ENCODE measurements at regions not wholly inside any gene's neighbourhood (a gene's known extent, or its start where the extent isn't known, plus 50 kb on each side); places are given as distances from the start of the nearest gene placed in this dataset.
"Not testable (repeated sequence)": the region's sequence is repeated elsewhere in the genome, so short reads cannot be mapped to it uniquely, and the experiment has no call there.

GRCh38 chr16:59993101-59993500, 1259.0 kb upstream of the GOT2 start:
- H3K4me3 Mint-ChIP-seq: no peak overlapping the region
- DNase-seq (no peak), ATAC-seq (replicated peaks) (no peak)
- H3K27ac Mint-ChIP-seq: no peak overlapping the region
- H3K9me3 Mint-ChIP-seq: peaks cover 21 to 23% of the 10 kb centered on the region in 2 donors
- H3K36me3 Mint-ChIP-seq: no peaks in the 10 kb centered on the region
- no peaks in the 10 kb centered on the region for H3K4me1 Mint-ChIP-seq
- H3K27me3 Mint-ChIP-seq: no peaks in the 10 kb centered on the region

GRCh38 chr16:59991171-59991570, 1257.1 kb upstream of the GOT2 start:
- no peaks in the 10 kb centered on the region for H3K36me3 Mint-ChIP-seq
- DNase-seq (no peak), ATAC-seq (replicated peaks) (no peak)
- H3K27ac Mint-ChIP-seq: no peak overlapping the region
- no peak overlapping the region for H3K4me3 Mint-ChIP-seq
- H3K4me1 Mint-ChIP-seq: no peaks in the 10 kb centered on the region
- H3K27me3 Mint-ChIP-seq: no peaks in the 10 kb centered on the region
- H3K9me3 Mint-ChIP-seq: peaks cover 21 to 24% of the 10 kb centered on the region in 2 donors

GRCh38 chr16:59988591-59988990, 1254.5 kb upstream of the GOT2 start:
- no peak overlapping the region for H3K4me3 Mint-ChIP-seq
- H3K9me3 Mint-ChIP-seq: peaks cover 17 to 24% of the 10 kb centered on the region in 2 donors
- no peaks in the 10 kb centered on the region for H3K36me3 Mint-ChIP-seq
- ATAC-seq (replicated peaks) (no peak), DNase-seq (no peak)
- H3K27ac Mint-ChIP-seq: no peak overlapping the region
- no peaks in the 10 kb centered on the region for H3K4me1 Mint-ChIP-seq
- no peaks in the 10 kb centered on the region for H3K27me3 Mint-ChIP-seq

DNA sequence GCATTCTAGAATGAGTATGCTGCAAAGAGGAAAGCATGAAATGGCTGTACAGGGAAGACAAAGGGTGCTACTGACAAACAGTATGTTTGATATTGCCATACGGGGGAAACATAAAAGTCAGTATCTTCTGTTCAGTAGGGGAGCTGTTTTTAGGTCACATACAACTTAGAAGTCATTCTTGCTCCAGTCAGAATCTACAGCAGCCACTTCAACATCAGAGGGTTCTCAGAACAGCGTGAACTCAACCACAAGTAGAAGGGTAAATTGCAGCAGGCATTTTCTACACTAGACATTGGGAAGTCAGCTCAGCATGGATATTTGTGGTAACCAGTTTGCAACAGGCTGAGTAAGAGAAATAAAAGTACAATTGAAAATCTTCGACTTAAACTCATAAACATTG, 1241.8 kb upstream of the GOT2 start:
- H3K27ac Mint-ChIP-seq: no peak overlapping the region
- ATAC-seq (replicated peaks): no peak

DNA sequence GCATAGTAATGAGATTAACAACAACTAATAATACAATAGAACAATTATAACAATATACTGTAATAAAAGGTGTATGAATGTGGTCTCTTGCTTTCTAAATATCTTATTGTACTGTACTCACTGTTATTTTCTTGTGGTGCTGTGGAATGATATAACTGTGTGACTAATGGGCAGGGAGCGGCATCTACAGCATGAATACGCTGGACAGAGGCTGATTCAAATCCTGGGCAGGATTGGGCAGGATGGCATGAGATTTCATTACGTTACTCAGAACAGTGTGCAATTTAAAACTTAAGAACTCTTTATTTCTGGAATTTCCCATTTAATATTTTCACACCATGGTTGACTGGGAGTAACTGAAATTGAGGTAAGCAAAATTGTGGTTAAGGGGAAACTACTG, 1239.8 kb upstream of the GOT2 start:
- ATAC-seq (replicated peaks) (no peak), DNase-seq (no peak)
- H3K4me1 Mint-ChIP-seq: no peaks in the 10 kb centered on the region
- no peaks in the 10 kb centered on the region for H3K27me3 Mint-ChIP-seq
- no peak overlapping the region for H3K4me3 Mint-ChIP-seq
- no peak overlapping the region for H3K27ac Mint-ChIP-seq
- H3K36me3 Mint-ChIP-seq: no peaks in the 10 kb centered on the region
- H3K9me3 Mint-ChIP-seq: peaks cover 0 to 4% of the 10 kb centered on the region in 2 donors

More for the DNA sequence above, 1241.8 kb upstream of the GOT2 start:
- no peak for DNase-seq
- H3K27me3 Mint-ChIP-seq: no peaks in the 10 kb centered on the region
- no peaks in the 10 kb centered on the region for H3K4me1 Mint-ChIP-seq
- no peaks in the 10 kb centered on the region for H3K36me3 Mint-ChIP-seq
- no peak overlapping the region for H3K4me3 Mint-ChIP-seq
- peaks cover 2 to 4% of the 10 kb centered on the region in 2 donors for H3K9me3 Mint-ChIP-seq

- ATAC-seq (replicated peaks) (no peak), DNase-seq (no peak)
- Mint-ChIP-seq H3K27ac (no peak overlapping the region), H3K27me3 (no peaks in the 10 kb centered on the region), H3K9me3 (peaks cover 2 to 8% of the 10 kb centered on the region in 2 donors), H3K4me3 (no peak overlapping the region), H3K36me3 (no peaks in the 10 kb centered on the region), H3K4me1 (no peaks in the 10 kb centered on the region)
Measured at GRCh38 chr16:59971264-59971663, 1237.1 kb upstream of the GOT2 start.

DNA sequence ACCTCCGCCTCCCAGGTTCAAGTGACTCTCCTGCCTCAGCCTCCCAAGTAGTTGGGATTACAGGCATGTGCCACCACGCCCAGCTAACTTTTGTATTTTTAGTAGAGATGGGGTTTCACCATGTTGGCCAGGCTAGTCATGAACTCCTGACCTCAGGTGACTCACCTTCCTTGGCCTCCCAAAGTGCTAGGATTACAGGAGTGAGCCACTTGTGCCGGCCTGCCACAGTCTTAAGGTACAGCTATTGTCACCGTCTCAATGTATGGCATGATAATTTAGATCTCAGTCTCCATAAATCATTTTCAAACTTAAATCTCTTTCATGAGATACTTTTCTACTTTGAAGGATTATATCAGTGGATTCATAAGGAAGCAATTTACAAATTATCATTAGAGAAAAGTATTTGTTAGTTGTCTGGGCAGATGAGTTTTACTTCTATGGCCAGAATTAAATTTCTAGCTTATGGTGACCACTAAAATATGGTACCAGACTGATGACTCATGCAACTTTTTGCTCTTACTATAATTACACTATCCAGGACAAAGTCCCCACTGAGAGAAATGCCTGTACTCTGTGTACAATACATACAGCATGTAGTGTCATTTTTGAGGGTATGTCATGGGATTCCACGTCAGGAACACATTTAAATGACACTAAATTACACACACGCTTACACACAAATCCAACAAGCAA, 1230.3 kb upstream of the GOT2 start:
- Mint-ChIP-seq H3K27ac (no peak overlapping the region), H3K27me3 (no peaks in the 10 kb centered on the region), H3K9me3 (peaks cover 4 to 8% of the 10 kb centered on the region in 2 donors), H3K4me3 (no peak overlapping the region), H3K36me3 (no peaks in the 10 kb centered on the region), H3K4me1 (no peaks in the 10 kb centered on the region)
- no peak for DNase-seq
- no peak for ATAC-seq (replicated peaks)

DNA sequence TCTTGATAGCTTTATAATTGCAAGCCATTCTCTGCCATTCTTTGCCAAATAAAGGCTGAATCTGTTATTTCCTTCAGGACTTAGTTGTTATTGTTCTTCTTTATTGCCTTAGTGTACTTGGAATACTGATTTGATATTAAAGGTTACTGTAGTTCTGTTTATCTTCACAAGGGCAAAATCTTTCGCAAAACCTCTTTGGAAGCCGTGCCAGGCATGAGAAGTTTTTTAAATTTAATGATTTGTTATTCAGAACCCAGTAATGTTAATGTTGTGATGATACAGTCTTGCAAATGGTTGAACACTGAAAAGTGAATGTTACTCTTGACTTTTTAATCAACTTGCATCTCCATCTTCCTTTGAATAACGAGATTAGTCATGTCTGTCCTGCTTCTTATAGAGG, 1225.2 kb upstream of the GOT2 start:
- Mint-ChIP-seq H3K4me3 (no peak overlapping the region), H3K36me3 (no peaks in the 10 kb centered on the region), H3K4me1 (no peaks in the 10 kb centered on the region), H3K27ac (no peak overlapping the region), H3K9me3 (peaks cover 4 to 7% of the 10 kb centered on the region in 2 donors), H3K27me3 (no peaks in the 10 kb centered on the region)
- ATAC-seq (replicated peaks) (no peak), DNase-seq (no peak)

DNA sequence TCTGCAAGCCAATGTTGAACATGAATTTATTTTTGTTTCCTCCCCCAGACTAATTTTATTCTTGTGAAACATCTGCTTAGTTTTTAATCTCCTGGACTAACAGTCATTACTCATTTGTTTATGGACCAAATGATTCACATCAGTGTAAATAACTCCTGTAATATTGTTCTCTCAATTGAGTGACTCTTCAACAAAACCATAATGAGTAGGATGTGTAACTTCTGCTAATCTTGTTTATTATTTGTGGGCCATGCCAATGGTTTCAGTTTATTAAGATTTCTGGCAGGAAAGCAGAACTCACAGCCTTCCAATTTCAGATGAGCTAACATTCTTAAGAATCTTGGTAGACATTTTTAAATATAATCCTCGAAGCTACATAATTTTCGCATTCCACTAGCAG, 1216.3 kb upstream of the GOT2 start:
- H3K36me3 Mint-ChIP-seq: no peaks in the 10 kb centered on the region
- ATAC-seq (replicated peaks) (no peak), DNase-seq (no peak)
- H3K9me3 Mint-ChIP-seq: peaks cover 3 to 6% of the 10 kb centered on the region in 2 donors
- H3K27me3 Mint-ChIP-seq: no peaks in the 10 kb centered on the region
- H3K4me3 Mint-ChIP-seq: no peak overlapping the region
- H3K4me1 Mint-ChIP-seq: no peaks in the 10 kb centered on the region
- H3K27ac Mint-ChIP-seq: no peak overlapping the region

- H3K27ac Mint-ChIP-seq; H3K27me3 Mint-ChIP-seq; H3K4me3 Mint-ChIP-seq; H3K9me3 Mint-ChIP-seq; ATAC-seq (replicated peaks); H3K4me1 Mint-ChIP-seq; H3K36me3 Mint-ChIP-seq; DNase-seq: not testable (repeated sequence)
Measured at GRCh38 chr16:59944041-59944440, 1209.9 kb upstream of the GOT2 start.

GRCh38 chr16:59941594-59941993, 1207.5 kb upstream of the GOT2 start:
- Mint-ChIP-seq H3K4me1 (no peaks in the 10 kb centered on the region), H3K27me3 (no peaks in the 10 kb centered on the region), H3K36me3 (no peaks in the 10 kb centered on the region), H3K4me3 (no peak overlapping the region), H3K27ac (no peak overlapping the region), H3K9me3 (peaks cover 0 to 6% of the 10 kb centered on the region in 2 donors)
- DNase-seq (no peak), ATAC-seq (replicated peaks) (no peak)

DNA sequence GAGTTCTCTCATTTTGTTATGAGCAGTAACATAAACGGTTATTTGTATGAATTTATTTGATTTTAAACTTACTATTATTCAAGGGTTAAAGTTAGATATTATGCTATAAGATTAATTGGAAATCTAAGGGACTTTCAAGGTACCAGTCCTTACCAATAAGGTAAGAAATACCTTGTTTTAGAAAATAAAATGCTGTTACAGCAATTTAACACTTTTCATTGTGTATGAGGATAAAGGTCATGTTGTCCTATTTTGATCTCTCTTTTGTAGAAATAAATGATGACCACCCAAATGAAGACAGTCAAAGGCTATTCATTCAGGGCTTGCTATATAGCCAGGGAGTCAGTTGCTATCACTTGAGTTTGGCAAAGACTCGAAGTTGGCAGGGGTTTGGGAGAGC, 1185.9 kb upstream of the GOT2 start:
- H3K27me3 Mint-ChIP-seq: no peaks in the 10 kb centered on the region
- H3K36me3 Mint-ChIP-seq: no peaks in the 10 kb centered on the region
- H3K4me3 Mint-ChIP-seq: no peak overlapping the region
- H3K4me1 Mint-ChIP-seq: no peaks in the 10 kb centered on the region
- ATAC-seq (replicated peaks) (no peak), DNase-seq (no peak)
- peaks cover 4 to 9% of the 10 kb centered on the region in 2 donors for H3K9me3 Mint-ChIP-seq
- no peak overlapping the region for H3K27ac Mint-ChIP-seq

- Mint-ChIP-seq H3K4me3 (no peak overlapping the region), H3K27me3 (no peaks in the 10 kb centered on the region), H3K27ac (no peak overlapping the region), H3K4me1 (no peaks in the 10 kb centered on the region), H3K9me3 (peaks cover 5 to 8% of the 10 kb centered on the region in 2 donors), H3K36me3 (no peaks in the 10 kb centered on the region)
- no peak for DNase-seq
- no peak for ATAC-seq (replicated peaks)
Measured at GRCh38 chr16:59913666-59914065, 1179.5 kb upstream of the GOT2 start.

- no peaks in the 10 kb centered on the region for H3K4me1 Mint-ChIP-seq
- no peak overlapping the region for H3K27ac Mint-ChIP-seq
- ATAC-seq (replicated peaks) (no peak), DNase-seq (no peak)
- no peak overlapping the region for H3K4me3 Mint-ChIP-seq
- no peaks in the 10 kb centered on the region for H3K36me3 Mint-ChIP-seq
- peaks cover 4 to 5% of the 10 kb centered on the region in 2 donors for H3K9me3 Mint-ChIP-seq
- H3K27me3 Mint-ChIP-seq: no peaks in the 10 kb centered on the region
Measured at GRCh38 chr16:59909262-59909661, 1175.1 kb upstream of the GOT2 start.

DNA sequence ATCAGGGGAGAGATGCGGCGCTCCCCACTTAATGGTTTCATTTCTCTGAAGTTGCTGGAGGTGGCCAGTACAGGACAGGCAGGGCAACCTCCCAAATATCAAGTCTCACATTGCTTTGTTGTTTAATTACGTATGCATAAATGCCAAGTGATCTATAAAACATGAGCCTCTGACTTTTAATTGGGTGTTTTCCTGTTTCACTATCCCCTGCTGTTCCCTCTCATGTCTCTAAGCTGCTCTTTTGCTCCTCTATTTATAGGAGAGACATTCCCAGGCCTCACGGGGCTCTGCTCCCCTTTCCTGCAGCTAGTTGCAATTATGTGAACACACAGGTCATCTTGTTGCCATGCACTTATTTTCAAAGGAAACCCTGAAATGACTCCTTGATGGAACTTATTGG, 1173.5 kb upstream of the GOT2 start:
- Mint-ChIP-seq H3K36me3 (no peaks in the 10 kb centered on the region), H3K4me1 (no peaks in the 10 kb centered on the region), H3K4me3 (no peak overlapping the region), H3K27ac (no peak overlapping the region), H3K27me3 (no peaks in the 10 kb centered on the region), H3K9me3 (peaks cover 2 to 3% of the 10 kb centered on the region in 2 donors)
- no peak for ATAC-seq (replicated peaks)
- no peak for DNase-seq

DNA sequence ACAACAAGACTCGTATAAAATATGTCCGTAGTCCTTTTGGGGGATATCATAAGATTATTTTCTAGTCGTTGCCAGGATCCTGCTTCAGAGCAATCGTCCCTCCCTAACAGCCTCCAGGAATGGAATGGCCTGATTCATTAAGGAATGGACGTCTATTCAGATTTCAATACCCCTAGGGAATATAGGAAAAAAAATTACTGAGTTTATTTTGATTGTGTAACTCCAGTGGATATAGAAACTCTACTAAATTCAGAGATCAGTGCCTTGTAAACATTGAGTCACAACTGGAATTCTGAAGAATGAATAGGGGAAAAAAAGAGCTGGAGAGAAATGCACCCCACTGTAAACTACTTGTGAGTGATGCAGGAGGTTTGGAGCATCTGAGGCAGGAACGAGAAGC, 1171.5 kb upstream of the GOT2 start:
- no peak overlapping the region for H3K27ac Mint-ChIP-seq
- DNase-seq: no peak
- H3K27me3 Mint-ChIP-seq: no peaks in the 10 kb centered on the region
- ATAC-seq (replicated peaks): no peak
- peaks cover 0 to 3% of the 10 kb centered on the region in 2 donors for H3K9me3 Mint-ChIP-seq
- H3K36me3 Mint-ChIP-seq: no peaks in the 10 kb centered on the region
- no peak overlapping the region for H3K4me3 Mint-ChIP-seq
- H3K4me1 Mint-ChIP-seq: no peaks in the 10 kb centered on the region

All from stimulated activated naive B cell treated with anti-CD40 and anti-IgM and Interleukin-4, amounts not matched to agents 10 μg/mL and 1 μg/mL and 100 μg/mL, for 72 hours (primary cell).